ENCODE measurements at regions not wholly inside any gene's neighbourhood (a gene's known extent, or its start where the extent isn't known, plus 50 kb on each side); places are given as distances from the start of the nearest gene placed in this dataset.

DNA sequence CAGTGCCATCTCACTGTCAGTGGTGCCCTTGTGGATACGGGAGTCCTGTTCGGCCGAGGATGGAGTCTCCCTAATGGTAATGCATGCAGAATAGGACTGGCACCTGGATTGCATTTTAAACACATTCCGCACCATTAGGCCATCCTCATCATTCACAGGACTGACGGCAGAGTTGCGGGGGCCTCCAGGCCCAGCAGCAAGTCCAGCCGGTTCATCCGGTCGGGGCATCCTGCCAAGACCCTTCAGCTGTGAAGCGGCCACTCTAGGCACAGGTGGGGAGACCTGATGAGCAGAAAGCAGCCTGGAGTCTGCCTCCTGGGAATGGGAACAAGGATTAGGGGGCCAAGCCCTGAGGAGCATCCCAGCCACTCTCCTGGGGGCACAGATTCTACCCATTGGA lies 90.3 kb upstream of the XYLT1 start:
- Histone ChIP-seq H3K9me3 (ENCODE audit: low read depth) (no peaks in the 10 kb centered on the region), H2AFZ (no peak overlapping the region), H3K27ac (no peak overlapping the region), H3K9me2 (ENCODE audit: insufficient read depth) (no peaks in the 10 kb centered on the region), H3K79me2 (ENCODE audit: insufficient read depth) (no peaks in the 10 kb centered on the region), H3K36me3 (ENCODE audit: low read depth) (no peaks in the 10 kb centered on the region), H3K27me3 (replicated peaks; ENCODE audit: insufficient read depth) (no peaks in the 10 kb centered on the region; the same call in 1 of the 2 replicates), H4K20me1 (ENCODE audit: insufficient read depth) (no peaks in the 10 kb centered on the region), H3K4me3 (no peak overlapping the region), H3F3A (ENCODE audit: insufficient read depth) (peaks cover 6% of the 10 kb centered on the region; the same call in 1 of the 2 replicates), H3K9ac (no peak overlapping the region), H3K4me2 (ENCODE audit: unreplicated experiment) (no peak overlapping the region), H3K4me1 (ENCODE audit: insufficient read depth) (peaks cover 11% of the 10 kb centered on the region)
- WGBS, 2 experiments (ENCODE audit: low coverage in 1 of 2, low lambda C conversion rate in 2 of 2, missing lambda C conversion rate in 2 of 2): 54 to 61% methylated on average over 10 of the region's 10 CpGs
- no peak for DNase-seq
- in situ Hi-C loops (cut with MboI): no loop called here
- TF ChIP-seq EZH2phosphoT487 (IDR thresholded peaks at IDR 0.05; ENCODE audit: insufficient read depth, low read depth) (no peak), EZH2 (IDR thresholded peaks at IDR 0.05; ENCODE audit: insufficient read depth, poor library complexity, severe bottlenecking) (no peak)

DNA sequence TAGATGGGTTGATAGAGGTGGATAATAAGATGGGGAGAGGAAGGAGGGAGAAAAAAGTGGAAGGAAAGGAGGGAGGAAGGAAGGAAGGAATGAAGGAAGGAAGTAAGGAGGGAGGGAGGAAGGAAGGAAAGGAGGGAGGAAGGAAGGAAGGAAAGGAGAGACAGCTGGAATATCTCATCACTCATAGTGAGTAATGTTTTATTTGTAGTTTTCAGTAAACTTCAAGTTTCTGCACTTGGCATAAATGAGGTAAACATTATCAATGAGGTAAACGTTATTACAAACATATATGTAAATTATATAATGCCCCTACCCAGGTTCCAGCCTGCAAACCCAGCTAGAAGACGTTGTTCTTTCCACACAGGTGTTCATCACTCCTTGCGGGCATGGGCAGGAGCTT lies 89.8 kb upstream of the XYLT1 start:
- Histone ChIP-seq H3K9ac (no peak overlapping the region), H3K27me3 (replicated peaks; ENCODE audit: insufficient read depth) (no peaks in the 10 kb centered on the region; the same call in 1 of the 2 replicates), H4K20me1 (ENCODE audit: insufficient read depth) (no peaks in the 10 kb centered on the region), H3K79me2 (ENCODE audit: insufficient read depth) (no peaks in the 10 kb centered on the region), H2AFZ (no peak overlapping the region), H3K9me3 (ENCODE audit: low read depth) (no peaks in the 10 kb centered on the region), H3K36me3 (ENCODE audit: low read depth) (no peaks in the 10 kb centered on the region), H3K4me1 (ENCODE audit: insufficient read depth) (peaks cover 13% of the 10 kb centered on the region), H3K4me3 (no peak overlapping the region), H3K27ac (no peak overlapping the region), H3K9me2 (ENCODE audit: insufficient read depth) (no peaks in the 10 kb centered on the region), H3F3A (ENCODE audit: insufficient read depth) (peaks cover 12% of the 10 kb centered on the region), H3K4me2 (ENCODE audit: unreplicated experiment) (no peak overlapping the region)
- 77 to 84% methylated on average over 3 of the region's 3 CpGs for WGBS, 2 experiments (ENCODE audit: low coverage in 1 of 2, low lambda C conversion rate in 2 of 2, missing lambda C conversion rate in 2 of 2)
- in situ Hi-C loops (cut with MboI): no loop called here
- DNase-seq: no peak
- no peak for TF ChIP-seq EZH2phosphoT487 (IDR thresholded peaks at IDR 0.05; ENCODE audit: insufficient read depth, low read depth)

DNA sequence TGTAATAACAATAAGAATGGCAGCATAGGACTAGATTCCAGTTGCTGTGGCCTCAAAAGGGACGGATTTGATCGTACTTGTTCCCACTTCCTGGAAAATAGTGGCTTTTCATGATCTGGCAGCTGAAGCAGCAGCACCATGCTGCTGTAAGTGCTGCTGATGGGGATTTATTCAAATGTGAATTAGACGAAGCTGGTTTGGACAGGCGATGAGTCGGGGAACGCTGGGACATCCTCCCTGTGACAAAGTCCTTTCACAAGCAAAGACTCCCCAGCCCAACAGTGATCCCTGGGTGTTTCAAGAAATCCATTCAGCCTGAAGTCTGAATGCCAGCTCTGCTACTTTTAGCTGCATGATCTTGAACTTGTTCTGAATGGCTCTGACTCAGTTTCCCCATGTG lies 88.6 kb upstream of the XYLT1 start:
- Histone ChIP-seq H4K20me1 (ENCODE audit: insufficient read depth) (no peaks in the 10 kb centered on the region), H3K36me3 (ENCODE audit: low read depth) (no peaks in the 10 kb centered on the region), H3K4me3 (no peak overlapping the region), H3K4me2 (ENCODE audit: unreplicated experiment) (no peak overlapping the region), H3K79me2 (ENCODE audit: insufficient read depth) (no peaks in the 10 kb centered on the region), H2AFZ (no peak overlapping the region), H3K9ac (no peak overlapping the region), H3K27me3 (replicated peaks; ENCODE audit: insufficient read depth) (no peaks in the 10 kb centered on the region), H3K27ac (no peak overlapping the region), H3K9me3 (ENCODE audit: low read depth) (no peaks in the 10 kb centered on the region), H3K9me2 (ENCODE audit: insufficient read depth) (no peaks in the 10 kb centered on the region), H3K4me1 (ENCODE audit: insufficient read depth) (peaks cover 24% of the 10 kb centered on the region), H3F3A (ENCODE audit: insufficient read depth) (peaks cover 15% of the 10 kb centered on the region)
- no peak for DNase-seq
- in situ Hi-C loops (cut with MboI): no loop called here
- TF ChIP-seq EZH2 (IDR thresholded peaks at IDR 0.05; ENCODE audit: insufficient read depth, poor library complexity, severe bottlenecking): no peak
- TF ChIP-seq EZH2phosphoT487 (IDR thresholded peaks at IDR 0.05; ENCODE audit: insufficient read depth, low read depth): no peak
- WGBS, 2 experiments (ENCODE audit: low coverage in 1 of 2, low lambda C conversion rate in 2 of 2, missing lambda C conversion rate in 2 of 2): 19 to 20% methylated on average over 6 of the region's 6 CpGs

DNA sequence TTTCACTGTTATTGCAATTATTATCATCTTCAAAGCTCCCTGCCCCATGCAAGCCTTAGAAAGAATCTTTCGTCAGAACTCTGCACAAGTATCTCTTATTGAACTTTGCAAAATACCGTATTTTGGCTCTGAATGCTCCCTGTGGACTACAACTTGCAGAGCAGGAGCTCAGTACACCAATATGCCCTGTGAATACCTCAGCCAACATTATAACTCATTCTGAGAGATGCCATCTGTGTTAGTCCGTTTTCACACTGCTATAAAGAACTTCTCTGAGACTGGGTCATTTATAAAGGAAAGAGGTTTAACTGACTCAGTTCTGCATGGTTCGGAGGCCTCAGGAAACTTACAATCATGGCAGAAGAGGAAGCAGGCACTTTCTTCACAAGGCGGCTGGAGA lies 87.2 kb upstream of the XYLT1 start:
- H3K4me2 ChIP-seq (ENCODE audit: unreplicated experiment): no peak overlapping the region
- no peak for TF ChIP-seq EZH2 (IDR thresholded peaks at IDR 0.05; ENCODE audit: insufficient read depth, poor library complexity, severe bottlenecking)
- TF ChIP-seq EZH2phosphoT487 (IDR thresholded peaks at IDR 0.05; ENCODE audit: insufficient read depth, low read depth): no peak
- no peaks in the 10 kb centered on the region for H3K9me2 ChIP-seq (ENCODE audit: insufficient read depth)
- peaks cover 15% of the 10 kb centered on the region for H3F3A ChIP-seq (ENCODE audit: insufficient read depth)
- H3K4me3 ChIP-seq: no peak overlapping the region
- no peaks in the 10 kb centered on the region for H3K36me3 ChIP-seq (ENCODE audit: low read depth)
- H3K27ac ChIP-seq: no peak overlapping the region
- no peaks in the 10 kb centered on the region for H3K9me3 ChIP-seq (ENCODE audit: low read depth)
- H4K20me1 ChIP-seq (ENCODE audit: insufficient read depth): no peaks in the 10 kb centered on the region
- peaks cover 24% of the 10 kb centered on the region for H3K4me1 ChIP-seq (ENCODE audit: insufficient read depth)
- no peak overlapping the region for H2AFZ ChIP-seq
- no peak overlapping the region for H3K9ac ChIP-seq
- WGBS, 2 experiments (ENCODE audit: low coverage in 1 of 2, low lambda C conversion rate in 2 of 2, missing lambda C conversion rate in 2 of 2): 92 to 94% methylated on average over 5 of the region's 5 CpGs
- no peaks in the 10 kb centered on the region for H3K27me3 ChIP-seq (replicated peaks; ENCODE audit: insufficient read depth)
- in situ Hi-C loops (cut with MboI): no loop called here
- no peaks in the 10 kb centered on the region for H3K79me2 ChIP-seq (ENCODE audit: insufficient read depth)
- no peak for DNase-seq

DNA sequence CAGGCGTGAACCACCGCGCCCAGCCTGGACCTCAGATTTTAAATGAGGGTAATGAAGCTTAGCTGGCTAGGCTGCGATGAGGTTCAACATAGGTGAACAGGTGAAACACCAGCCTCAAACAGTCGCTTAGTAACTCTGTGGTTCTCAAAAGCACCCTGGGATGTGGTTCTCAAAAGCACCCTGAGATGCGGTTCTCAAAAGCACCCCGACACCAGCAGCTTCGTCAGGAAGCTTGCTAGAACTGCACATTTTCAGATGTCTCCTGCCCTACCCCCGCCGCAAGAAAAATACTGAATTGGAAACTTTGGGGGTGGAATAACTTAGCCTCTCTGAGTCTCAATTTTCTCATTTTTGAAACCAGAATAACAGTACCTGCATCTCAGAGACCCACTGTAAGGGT lies 86.7 kb upstream of the XYLT1 start:
- Histone ChIP-seq H3K4me2 (ENCODE audit: unreplicated experiment) (no peak overlapping the region), H3K27me3 (replicated peaks; ENCODE audit: insufficient read depth) (no peaks in the 10 kb centered on the region), H3K36me3 (ENCODE audit: low read depth) (no peaks in the 10 kb centered on the region), H3F3A (ENCODE audit: insufficient read depth) (peaks cover 15% of the 10 kb centered on the region), H3K79me2 (ENCODE audit: insufficient read depth) (no peaks in the 10 kb centered on the region), H3K4me1 (ENCODE audit: insufficient read depth) (peaks cover 24% of the 10 kb centered on the region), H4K20me1 (ENCODE audit: insufficient read depth) (no peaks in the 10 kb centered on the region), H3K9me2 (ENCODE audit: insufficient read depth) (no peaks in the 10 kb centered on the region), H3K4me3 (no peak overlapping the region), H3K27ac (no peak overlapping the region), H3K9me3 (ENCODE audit: low read depth) (no peaks in the 10 kb centered on the region), H3K9ac (no peak overlapping the region), H2AFZ (no peak overlapping the region)
- WGBS, 2 experiments (ENCODE audit: low coverage in 1 of 2, low lambda C conversion rate in 2 of 2, missing lambda C conversion rate in 2 of 2): 94 to 96% methylated on average over 10 of the region's 10 CpGs
- in situ Hi-C loops (cut with MboI): no loop called here
- DNase-seq: no peak
- TF ChIP-seq EZH2phosphoT487 (IDR thresholded peaks at IDR 0.05; ENCODE audit: insufficient read depth, low read depth) (no peak), EZH2 (IDR thresholded peaks at IDR 0.05; ENCODE audit: insufficient read depth, poor library complexity, severe bottlenecking) (no peak)
